ENCODE measurements at regions not wholly inside any gene's neighbourhood (a gene's known extent, or its start where the extent isn't known, plus 50 kb on each side); places are given as distances from the start of the nearest gene placed in this dataset.
"Not testable (repeated sequence)": the region's sequence is repeated elsewhere in the genome, so short reads cannot be mapped to it uniquely, and the experiment has no call there.

GRCh38 chr12:74676955-74677354 is 139.3 kb downstream of the ATXN7L3B start:
- DNase-seq (ENCODE audit: low read depth, low spot score), result not testable (repeated sequence)

- DNase-seq (ENCODE audit: low read depth, low spot score), result peak; percentile 2
Observed at GRCh38 chr12:74685385-74685784, 147.8 kb downstream of the ATXN7L3B start.

- DNase-seq (ENCODE audit: low read depth, low spot score), result no peak
Observed at GRCh38 chr12:74689071-74689655, 151.5 kb downstream of the ATXN7L3B start.

DNA sequence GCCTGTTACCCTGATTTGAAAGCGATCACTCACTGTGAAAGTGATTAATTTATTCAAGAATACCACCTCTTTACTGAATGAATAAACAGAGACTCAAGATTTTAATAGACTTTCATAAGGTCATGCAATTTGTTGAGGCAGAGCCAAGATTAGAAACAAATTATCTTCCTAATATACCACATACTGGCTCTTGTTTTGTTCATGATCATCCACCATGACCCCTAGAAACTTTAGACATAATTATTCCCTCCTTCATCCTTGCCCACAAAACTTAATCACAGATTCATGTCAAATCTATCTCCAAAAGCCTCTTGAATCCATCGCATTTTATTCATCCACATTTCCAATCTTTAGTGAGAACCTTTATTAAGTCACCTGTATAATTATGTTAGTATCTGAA is 152.3 kb downstream of the ATXN7L3B start:
- no peak for DNase-seq (ENCODE audit: low read depth, low spot score)

GRCh38 chr12:74719447-74719846 is 181.8 kb downstream of the ATXN7L3B start:
- no peak for DNase-seq (ENCODE audit: low read depth, low spot score)

GRCh38 chr12:74722709-74723108 is 185.1 kb downstream of the ATXN7L3B start:
- no peak for DNase-seq (ENCODE audit: low read depth, low spot score)

- no peak for DNase-seq (ENCODE audit: low read depth, low spot score)
Observed at GRCh38 chr12:74725154-74725553, 187.5 kb downstream of the ATXN7L3B start.

- DNase-seq (ENCODE audit: low read depth, low spot score), result no peak
Observed at GRCh38 chr12:74728006-74728405, 190.4 kb downstream of the ATXN7L3B start.

DNA sequence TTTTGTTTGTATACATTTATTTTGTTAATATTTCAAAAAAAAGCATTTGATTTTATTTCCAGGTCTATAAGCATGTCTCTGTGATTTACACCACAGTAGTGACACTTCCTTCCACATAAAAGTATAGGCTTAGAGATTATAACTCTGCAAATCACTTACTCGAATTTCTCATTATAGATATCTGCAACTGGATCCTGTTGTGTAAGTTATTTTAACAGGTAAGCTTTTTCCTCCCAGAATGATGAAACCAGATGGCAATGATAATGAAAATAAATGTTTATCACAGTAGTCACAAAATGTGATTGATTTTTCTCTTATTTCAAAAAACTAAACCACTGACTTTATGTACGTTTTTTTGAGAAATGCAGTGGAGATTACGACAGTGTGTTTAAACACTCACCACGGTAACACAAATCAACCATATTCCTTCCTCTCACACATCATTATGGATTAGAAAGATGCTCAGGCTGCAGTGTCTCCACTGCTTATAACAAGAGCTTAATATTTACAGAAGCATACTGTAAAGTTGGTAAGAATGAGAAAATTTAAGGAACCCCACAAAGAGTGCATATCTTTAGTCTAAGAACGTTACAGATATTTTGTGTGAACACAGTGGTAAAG is 194.6 kb downstream of the ATXN7L3B start:
- DNase-seq (ENCODE audit: low read depth, low spot score), result no peak

GRCh38 chr12:74732826-74733225 is 195.2 kb downstream of the ATXN7L3B start:
- no peak for DNase-seq (ENCODE audit: low read depth, low spot score)

GRCh38 chr12:74741112-74741511 is 203.5 kb downstream of the ATXN7L3B start:
- no peak for DNase-seq (ENCODE audit: low read depth, low spot score)

- DNase-seq (ENCODE audit: low read depth, low spot score), result no peak
Observed at GRCh38 chr12:74747305-74747704, 209.7 kb downstream of the ATXN7L3B start.

DNA sequence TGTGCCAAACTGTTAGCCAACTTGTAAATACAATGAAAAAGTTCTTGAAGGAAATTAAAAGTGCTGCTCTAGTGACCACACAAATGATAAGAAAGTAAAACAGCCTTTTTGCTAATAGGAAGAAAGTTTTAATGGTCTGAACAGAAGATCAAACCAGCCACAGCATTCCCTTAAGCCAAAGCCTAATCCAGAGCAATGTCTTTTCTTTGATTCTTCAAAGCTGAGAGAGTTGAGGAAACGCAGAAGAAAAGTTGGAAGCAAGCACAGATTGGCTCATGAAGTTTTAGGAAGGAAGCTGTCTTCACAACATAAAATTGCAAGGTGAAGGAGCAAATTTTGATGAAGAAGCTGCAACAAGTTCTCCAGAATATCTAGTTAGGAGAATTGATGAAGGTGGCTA is 213.8 kb downstream of the ATXN7L3B start:
- DNase-seq (ENCODE audit: low read depth, low spot score), result no peak

- DNase-seq (ENCODE audit: low read depth, low spot score), result no peak
Observed at GRCh38 chr12:74752215-74752614, 214.6 kb downstream of the ATXN7L3B start.

- no peak for DNase-seq (ENCODE audit: low read depth, low spot score)
Observed at GRCh38 chr12:74770552-74770951, 232.9 kb downstream of the ATXN7L3B start.

- no peak for DNase-seq (ENCODE audit: low read depth, low spot score)
Observed at GRCh38 chr12:74775276-74775675, 237.6 kb downstream of the ATXN7L3B start.

- no peak for DNase-seq (ENCODE audit: low read depth, low spot score)
Observed at GRCh38 chr12:74776378-74776777, 238.7 kb downstream of the ATXN7L3B start.

GRCh38 chr12:74780182-74780849 is 242.7 kb downstream of the ATXN7L3B start:
- DNase-seq (ENCODE audit: low read depth, low spot score), result no peak

DNA sequence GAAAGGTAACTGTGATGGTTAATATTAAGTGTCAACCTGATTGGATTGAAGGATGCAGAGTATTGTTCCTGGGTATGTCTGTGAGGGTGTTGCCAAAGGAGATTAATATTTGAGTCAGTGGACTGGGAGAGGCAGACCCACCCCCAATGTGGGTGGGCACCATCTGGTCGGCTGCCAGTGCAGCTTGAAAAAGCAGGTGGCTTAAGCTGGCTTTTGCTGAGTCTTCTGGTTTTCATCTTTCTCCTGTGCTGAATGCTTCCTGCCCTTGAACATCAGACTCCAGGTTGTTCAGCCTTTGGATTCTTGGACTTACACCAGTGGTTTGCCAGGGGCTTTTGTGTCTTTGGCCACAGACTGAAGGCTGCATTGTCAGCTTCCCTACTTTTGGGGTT is 243.2 kb downstream of the ATXN7L3B start:
- not testable (repeated sequence) for DNase-seq (ENCODE audit: low read depth, low spot score)

DNA sequence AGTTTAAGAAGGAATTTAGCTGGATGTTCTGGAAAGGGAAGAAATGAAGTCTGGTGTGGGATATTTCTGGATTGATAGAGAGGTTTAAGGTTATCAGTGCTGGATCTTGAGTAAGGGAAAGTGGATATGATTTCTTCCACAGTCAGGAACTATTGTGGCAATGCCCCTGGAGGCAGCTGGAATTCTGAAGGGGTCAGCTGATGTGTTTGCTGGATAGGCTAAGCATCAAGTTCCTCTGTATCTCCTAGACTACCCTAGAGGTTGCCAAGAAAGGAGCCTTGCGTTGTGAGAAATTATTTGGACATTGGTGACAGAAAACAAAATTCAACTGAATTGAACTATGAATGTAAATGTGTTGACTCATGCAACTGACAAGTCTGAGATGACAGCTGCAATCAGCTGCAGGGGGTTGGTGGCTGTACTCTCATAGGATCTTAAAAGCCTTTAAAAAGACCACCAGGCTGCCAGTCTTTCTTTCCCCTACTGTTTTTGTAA is 244.4 kb downstream of the ATXN7L3B start:
- no peak for DNase-seq (ENCODE audit: low read depth, low spot score)

DNA sequence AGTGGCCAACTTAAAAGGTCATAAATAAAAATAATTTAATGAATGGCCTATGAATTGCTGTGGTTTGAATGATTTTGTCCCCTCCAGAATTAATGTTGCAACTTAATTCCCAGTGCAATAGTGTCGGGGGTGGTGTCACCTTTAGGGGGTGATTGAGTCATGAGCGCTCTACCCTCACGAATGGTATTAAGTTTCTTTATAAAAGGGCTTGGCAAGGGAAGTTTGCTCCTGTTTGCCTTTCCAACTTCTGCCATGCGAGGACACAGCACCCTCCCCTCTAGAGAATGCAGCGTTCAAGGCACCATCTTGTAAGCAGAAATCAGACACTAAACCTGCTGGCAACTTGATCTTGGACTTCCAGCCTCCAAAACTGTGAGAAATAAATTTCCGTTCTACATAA is 253.3 kb downstream of the ATXN7L3B start:
- DNase-seq (ENCODE audit: low read depth, low spot score), result no peak

- no peak for DNase-seq (ENCODE audit: low read depth, low spot score)
Observed at GRCh38 chr12:74791365-74791764, 253.7 kb downstream of the ATXN7L3B start.

DNA sequence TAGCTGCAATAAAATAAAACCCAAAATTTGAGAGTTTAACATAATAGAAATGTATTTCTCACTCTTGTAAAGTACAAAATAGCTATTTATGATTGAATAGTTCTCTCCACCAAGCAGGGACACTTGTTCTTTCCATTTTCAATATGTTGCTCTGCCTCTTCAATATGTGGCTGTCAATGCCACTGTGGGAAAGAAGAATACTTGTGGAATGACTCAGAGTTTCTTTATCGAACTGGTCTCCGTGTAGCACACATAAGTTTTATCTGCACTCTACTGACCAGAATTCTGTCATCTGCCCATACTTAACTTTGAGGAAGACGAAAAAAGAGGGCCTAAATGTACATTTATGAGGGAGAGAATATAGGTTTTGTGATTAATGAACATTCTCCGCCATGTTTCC is 256.9 kb downstream of the ATXN7L3B start:
- no peak for DNase-seq (ENCODE audit: low read depth, low spot score)

All from ELF-1 (cell line).